Loucy (cell line): ENCODE measurements at regions not wholly inside any gene's neighbourhood (a gene's known extent, or its start where the extent isn't known, plus 50 kb on each side); places are given as distances from the start of the nearest gene placed in this dataset.

Experiments
- CTCF ChIP-seq: fragments of 200-600 bp; sonication (generic); conservative IDR thresholded peaks from 2 replicates; pipeline ENCODE4 v1.5.1; 2014; ENCODE audit warnings: mild to moderate bottlenecking, antibody characterized with exemption, low read length
- EZH2phosphoT487 ChIP-seq: fragments of 200-600 bp; IDR thresholded peaks from 2 replicates; pipeline ENCODE4 v1.6.1; 2018; ENCODE audit warnings: antibody characterized with exemption, mild to moderate bottlenecking, moderate library complexity, borderline replicate concordance

- TF ChIP-seq EZH2phosphoT487 = no peak
- no peak for TF ChIP-seq CTCF
Measured at GRCh38 chr2:104660991-104661390, 192.9 kb upstream of the POU3F3 start.
